OCI-LY7 (cell line): ENCODE measurements at regions not wholly inside any gene's neighbourhood (a gene's known extent, or its start where the extent isn't known, plus 50 kb on each side); places are given as distances from the start of the nearest gene placed in this dataset.

Experiments
- EZH2phosphoT487 ChIP-seq: fragments of 200-600 bp; sonication (generic); IDR thresholded peaks from 2 replicates; pipeline ENCODE4 v1.6.1; 2018; ENCODE audit warnings: low read depth, borderline replicate concordance, mild to moderate bottlenecking, mixed run types, antibody characterized with exemption, low read length, moderate library complexity, mixed read lengths
- TF ChIP-seq, protein P1 (sequence below): fragments of 200-600 bp; sonication (generic); conservative IDR thresholded peaks from 2 replicates; pipeline ENCODE4 v1.5.1; 2014; ENCODE audit warnings: mild to moderate bottlenecking, antibody characterized with exemption, low read length, moderate library complexity, mixed read lengths

DNA sequence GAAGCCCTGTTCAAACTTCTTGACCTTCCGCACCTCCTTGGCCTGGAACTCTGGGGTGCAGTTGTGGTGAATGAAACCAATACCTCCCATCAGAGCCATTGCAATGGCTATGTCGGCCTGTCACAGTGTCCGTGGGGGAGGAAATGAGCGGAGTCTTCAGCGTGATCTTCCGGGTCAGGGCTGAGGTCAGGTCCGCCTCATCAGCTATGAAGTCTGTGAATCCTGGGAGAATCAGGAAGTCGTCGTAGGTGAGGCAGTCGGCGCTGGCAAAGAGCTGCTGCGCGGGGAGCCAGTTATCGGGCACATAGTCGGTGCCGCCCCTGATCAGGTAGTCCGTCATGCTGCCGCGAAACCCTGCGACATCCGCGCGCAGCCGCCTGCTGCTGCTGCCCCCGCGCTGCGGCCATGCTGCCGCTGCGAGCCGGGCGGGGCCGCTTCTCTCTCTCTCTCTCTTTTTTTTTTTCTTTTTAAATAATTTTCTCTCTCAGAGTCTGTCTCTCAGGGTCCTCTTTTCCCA is 154.1 kb upstream of the ZSWIM2 start:
- TF ChIP-seq, protein P1, sequence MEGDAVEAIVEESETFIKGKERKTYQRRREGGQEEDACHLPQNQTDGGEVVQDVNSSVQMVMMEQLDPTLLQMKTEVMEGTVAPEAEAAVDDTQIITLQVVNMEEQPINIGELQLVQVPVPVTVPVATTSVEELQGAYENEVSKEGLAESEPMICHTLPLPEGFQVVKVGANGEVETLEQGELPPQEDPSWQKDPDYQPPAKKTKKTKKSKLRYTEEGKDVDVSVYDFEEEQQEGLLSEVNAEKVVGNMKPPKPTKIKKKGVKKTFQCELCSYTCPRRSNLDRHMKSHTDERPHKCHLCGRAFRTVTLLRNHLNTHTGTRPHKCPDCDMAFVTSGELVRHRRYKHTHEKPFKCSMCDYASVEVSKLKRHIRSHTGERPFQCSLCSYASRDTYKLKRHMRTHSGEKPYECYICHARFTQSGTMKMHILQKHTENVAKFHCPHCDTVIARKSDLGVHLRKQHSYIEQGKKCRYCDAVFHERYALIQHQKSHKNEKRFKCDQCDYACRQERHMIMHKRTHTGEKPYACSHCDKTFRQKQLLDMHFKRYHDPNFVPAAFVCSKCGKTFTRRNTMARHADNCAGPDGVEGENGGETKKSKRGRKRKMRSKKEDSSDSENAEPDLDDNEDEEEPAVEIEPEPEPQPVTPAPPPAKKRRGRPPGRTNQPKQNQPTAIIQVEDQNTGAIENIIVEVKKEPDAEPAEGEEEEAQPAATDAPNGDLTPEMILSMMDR, result no peak
- TF ChIP-seq EZH2phosphoT487, result no peak
